ENCODE measurements at regions not wholly inside any gene's neighbourhood (a gene's known extent, or its start where the extent isn't known, plus 50 kb on each side); places are given as distances from the start of the nearest gene placed in this dataset.

- DNase-seq (ENCODE audit: low spot score), result no peak
Observed at GRCh38 chr13:85486663-85487062, 312.6 kb downstream of the SLITRK6 start.

- DNase-seq (ENCODE audit: low spot score), result no peak
Observed at GRCh38 chr13:85473144-85473543, 326.1 kb downstream of the SLITRK6 start.

DNA sequence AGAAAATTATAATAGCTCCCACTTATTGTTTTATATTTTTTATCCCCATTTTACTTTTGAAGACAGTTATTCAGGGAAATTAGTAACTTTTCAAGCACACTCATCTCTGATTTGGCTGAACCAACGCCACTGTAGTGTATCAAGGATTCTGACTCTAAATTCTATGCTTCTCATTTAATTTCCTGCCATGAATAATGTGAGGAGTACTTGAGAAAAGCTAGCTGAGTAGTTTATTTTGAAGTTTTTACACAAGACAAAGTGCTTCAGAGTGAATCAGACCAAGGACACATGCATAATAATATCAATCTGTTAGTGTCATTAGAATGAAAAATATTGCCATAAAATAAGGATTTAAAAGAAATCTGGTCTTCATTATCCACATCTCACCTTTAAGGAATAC is 329.9 kb downstream of the SLITRK6 start:
- DNase-seq (ENCODE audit: low spot score), result no peak

GRCh38 chr13:85462792-85463425 is 336.3 kb downstream of the SLITRK6 start:
- peak; percentile 92 for DNase-seq (ENCODE audit: low spot score)

DNA sequence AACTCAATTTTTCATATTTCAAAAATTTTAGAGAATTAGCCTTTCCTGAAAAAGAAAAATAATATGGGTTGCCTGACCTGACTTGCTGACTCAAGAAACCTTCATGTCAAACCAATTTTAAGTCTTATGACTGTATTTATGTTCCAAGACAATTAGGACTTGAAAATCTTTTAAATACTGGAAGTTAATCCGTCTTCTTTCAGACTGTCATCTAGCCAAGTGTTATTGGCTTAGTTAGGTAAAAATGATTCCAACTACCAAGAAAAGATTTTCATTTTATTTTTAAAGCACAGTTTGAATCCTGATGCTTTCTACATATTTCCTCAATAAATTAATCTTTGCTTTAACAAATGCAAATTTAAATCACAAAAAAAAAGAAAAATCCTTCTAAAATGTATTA is 337.6 kb downstream of the SLITRK6 start:
- DNase-seq (ENCODE audit: low spot score), result no peak

- DNase-seq (ENCODE audit: low spot score), result no peak
Observed at GRCh38 chr13:85445534-85445933, 353.7 kb downstream of the SLITRK6 start.

- DNase-seq (ENCODE audit: low spot score), result no peak
Observed at GRCh38 chr13:85441975-85442374, 357.2 kb downstream of the SLITRK6 start.

DNA sequence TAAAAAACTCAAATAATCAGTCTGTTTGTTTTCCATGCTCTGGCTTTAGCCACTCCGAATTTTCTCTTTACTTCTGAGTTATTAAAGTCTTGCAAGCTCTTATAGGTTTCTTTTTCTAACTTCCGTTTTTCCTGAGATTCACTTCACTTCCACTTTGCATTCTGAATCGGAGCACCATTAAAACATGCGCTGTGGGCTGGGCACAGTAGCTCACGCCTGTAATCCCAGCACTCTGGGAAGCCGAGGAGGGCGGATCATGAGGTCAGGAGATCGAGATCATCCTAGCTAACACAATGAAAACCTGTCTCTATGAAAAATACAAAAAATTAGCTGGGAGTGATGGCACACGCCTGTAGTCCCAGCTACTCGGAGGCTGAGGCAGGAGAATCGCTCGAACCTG is 357.9 kb downstream of the SLITRK6 start:
- no peak for DNase-seq (ENCODE audit: low spot score)

DNA sequence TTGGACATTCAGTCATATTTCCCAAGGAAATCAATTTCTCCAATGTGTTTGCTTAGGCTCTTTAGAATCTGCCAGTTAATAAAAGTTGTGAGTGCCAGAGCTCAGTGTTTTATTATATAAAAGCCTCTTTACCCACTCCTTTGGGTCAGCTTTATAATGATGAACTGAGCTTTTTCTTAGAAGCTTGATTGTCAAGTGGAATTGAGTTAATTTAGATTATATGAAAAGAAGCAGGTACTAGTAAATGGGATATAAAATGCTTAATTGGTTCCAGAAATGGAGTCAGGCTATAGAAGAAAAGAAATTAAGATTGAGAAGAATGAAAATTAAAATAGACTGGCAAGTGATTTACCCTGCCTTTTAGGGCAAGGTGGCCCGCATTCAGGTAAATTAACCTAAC is 363.2 kb downstream of the SLITRK6 start:
- DNase-seq (ENCODE audit: low spot score), result peak; percentile 97

DNA sequence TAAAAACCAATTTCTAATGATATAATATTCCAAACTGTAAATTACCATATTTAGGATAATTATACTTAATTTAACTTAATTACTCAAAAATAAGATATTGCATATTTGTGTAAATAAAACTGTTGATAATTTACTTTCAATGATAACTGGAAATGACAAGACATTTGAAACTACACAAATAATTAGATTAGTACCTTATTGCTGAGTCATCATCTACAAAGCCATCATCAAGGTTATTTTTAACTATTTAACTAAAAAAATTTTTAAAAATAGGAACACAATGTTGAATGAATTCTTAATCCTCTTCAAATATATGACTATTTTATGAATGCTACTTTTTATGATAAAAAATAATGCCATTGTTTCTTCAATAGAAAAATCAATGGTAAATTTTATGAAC is 364.3 kb downstream of the SLITRK6 start:
- DNase-seq (ENCODE audit: low spot score), result no peak

GRCh38 chr13:85432881-85433280 is 366.3 kb downstream of the SLITRK6 start:
- DNase-seq (ENCODE audit: low spot score), result no peak

- DNase-seq (ENCODE audit: low spot score), result no peak
Observed at GRCh38 chr13:85431720-85432119, 367.5 kb downstream of the SLITRK6 start.

DNA sequence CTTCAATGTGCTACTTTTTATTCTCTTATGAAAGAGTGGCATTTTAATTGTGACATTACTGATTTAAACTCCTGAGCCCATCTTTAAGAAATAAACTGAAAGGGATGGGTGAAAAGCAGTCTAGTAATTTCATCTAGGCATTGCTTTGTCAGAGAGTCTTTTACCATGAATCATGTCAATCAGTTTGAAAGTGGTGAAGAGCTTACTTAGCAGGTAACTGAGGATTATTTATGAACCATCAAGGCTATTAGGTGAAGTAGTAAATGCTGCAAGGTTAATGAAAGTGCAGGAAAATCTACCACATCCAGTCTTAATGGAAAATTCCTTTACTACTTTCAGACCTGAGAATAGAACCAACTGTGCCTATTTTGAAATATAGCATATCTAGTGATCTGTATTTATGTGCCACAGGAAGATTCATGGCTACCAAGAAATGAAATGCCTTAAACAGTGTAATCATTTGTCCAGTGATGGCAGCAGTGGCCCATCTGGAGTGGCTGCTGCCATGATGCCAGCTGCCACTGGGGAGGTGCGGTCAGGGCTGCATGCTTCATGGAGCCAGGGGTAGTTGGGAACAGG is 368.9 kb downstream of the SLITRK6 start:
- DNase-seq (ENCODE audit: low spot score), result no peak

- no peak for DNase-seq (ENCODE audit: low spot score)
Observed at GRCh38 chr13:85427416-85427815, 371.8 kb downstream of the SLITRK6 start.

GRCh38 chr13:85420136-85420535 is 379.1 kb downstream of the SLITRK6 start:
- no peak for DNase-seq (ENCODE audit: low spot score)

- DNase-seq (ENCODE audit: low spot score), result no peak
Observed at GRCh38 chr13:85419611-85420010, 379.6 kb downstream of the SLITRK6 start.

DNA sequence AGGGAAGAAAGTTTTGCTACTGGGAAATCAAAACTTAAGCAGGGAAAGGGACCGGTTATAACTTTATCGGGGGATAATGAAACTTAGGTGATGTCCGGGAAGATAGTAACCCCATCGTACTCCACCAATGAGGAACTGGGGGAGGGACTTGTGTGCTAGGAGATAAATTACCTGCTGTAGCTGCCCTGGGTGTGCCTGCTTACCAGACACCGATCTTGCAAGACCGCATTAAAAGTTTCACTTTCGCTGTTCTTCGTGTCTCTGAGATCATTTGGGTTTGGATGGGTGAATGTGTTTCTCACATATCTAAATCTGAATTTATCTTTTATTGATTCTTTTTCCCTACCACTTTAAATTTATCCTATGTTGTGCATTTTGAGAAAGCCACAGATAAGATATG is 381.4 kb downstream of the SLITRK6 start:
- no peak for DNase-seq (ENCODE audit: low spot score)

DNA sequence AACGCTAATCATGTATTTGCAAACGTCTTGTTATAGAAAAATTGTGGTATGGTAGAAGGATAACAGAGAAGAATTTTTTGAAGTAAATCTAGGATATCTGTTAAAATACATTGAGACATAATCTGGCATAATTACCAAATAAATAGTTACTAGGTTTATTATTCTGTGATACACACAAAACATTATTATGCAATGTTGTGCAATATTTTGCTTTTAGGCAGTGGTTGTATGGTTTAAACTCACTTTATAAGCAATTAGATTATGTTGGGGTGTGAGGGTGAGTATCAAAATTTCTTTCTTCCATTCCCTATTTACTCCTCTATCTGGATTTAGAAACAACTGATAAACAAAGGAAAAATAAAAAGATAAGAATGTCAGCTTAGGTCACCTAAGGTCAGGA is 385.6 kb downstream of the SLITRK6 start:
- no peak for DNase-seq (ENCODE audit: low spot score)

GRCh38 chr13:85412448-85412847 is 386.8 kb downstream of the SLITRK6 start:
- no peak for DNase-seq (ENCODE audit: low spot score)

GRCh38 chr13:85411591-85411990 is 387.6 kb downstream of the SLITRK6 start:
- DNase-seq (ENCODE audit: low spot score), result no peak

DNA sequence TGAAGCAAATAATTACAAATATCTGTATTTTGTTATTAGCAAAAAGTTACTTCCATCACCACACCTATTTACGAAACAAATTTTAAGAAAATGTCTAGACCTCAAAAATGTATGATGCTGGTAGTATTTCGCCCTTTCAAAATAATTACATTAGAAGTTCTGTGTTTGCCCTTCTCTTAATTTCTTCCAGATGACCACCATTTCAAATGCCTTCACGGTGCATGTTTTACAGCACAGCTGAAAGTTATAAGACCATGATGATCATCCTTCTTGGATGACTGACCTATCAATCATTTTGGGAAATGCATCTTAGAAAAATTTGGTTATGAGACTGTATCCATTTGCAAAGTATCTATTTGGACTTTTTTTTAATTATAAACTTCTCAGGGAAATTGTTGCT is 390.8 kb downstream of the SLITRK6 start:
- no peak for DNase-seq (ENCODE audit: low spot score)

GRCh38 chr13:85406269-85406975 is 392.8 kb downstream of the SLITRK6 start:
- no peak for DNase-seq (ENCODE audit: low spot score)

DNA sequence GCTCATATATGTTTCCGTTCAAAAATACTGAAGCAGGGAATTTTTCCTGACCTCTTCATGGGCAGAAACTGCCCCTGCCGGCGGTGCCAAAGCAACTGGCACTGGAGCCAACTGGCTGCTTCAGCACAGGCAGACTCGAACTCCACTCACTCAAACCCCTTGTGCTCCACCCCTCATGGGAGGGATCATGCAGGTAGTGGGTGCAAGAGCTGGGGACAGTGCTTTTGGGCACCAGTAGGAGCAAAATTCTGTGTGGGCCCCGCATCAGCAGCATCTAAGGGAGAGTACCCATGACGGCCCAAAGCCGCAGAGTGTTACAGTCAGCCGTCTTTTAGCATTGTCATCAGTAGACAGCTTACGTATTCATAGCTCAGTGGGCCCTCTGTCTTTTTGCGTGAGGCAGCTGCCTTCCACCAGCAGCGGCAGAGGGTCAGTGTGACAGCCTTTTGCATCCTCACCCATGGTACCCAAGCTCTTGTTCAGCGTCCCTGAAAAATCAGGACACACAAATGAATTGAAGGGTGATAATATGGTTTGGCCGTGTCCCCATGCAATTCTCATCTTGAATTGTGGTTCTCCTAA is 393.8 kb downstream of the SLITRK6 start:
- DNase-seq (ENCODE audit: low spot score), result no peak

Measured in SK-N-DZ (cell line).